Pancreas (tissue), 10 donors: ENCODE measurements at regions not wholly inside any gene's neighbourhood (a gene's known extent, or its start where the extent isn't known, plus 50 kb on each side); places are given as distances from the start of the nearest gene placed in this dataset.
"Not testable (repeated sequence)": the region's sequence is repeated elsewhere in the genome, so short reads cannot be mapped to it uniquely, and the experiment has no call there.

Source experiments
- ATAC-seq, 4 donors: fragments of 200-7000 bp; cut with Tn5 transposase; one replicate each; pipeline versions ENCODE4 v1.8.0 to v1.9.1; 2020; ENCODE audit warnings: mild to moderate bottlenecking in 4 of 4, moderate library complexity in 4 of 4
- DNase-seq, 6 donors: peaks; one replicate each; pipeline ENCODE4 v3.0.0-alpha.2; 2020
- FAIRE-seq: peaks from 2 replicates; lab custom pipeline; 2012; peaks lifted over from hg19 to GRCh38; lab: Jason Lieb, UNC
- H3K27ac ChIP-seq, 4 donors: fragments of 200-600 bp; sonication (generic); 1 replicate in 3 of 4; 2 replicates in 1 of 4; pipeline versions ENCODE4 v1.5.0 to v1.8.0; 2020
- H3K27me3 ChIP-seq, 4 donors: fragments of 200-600 bp; one replicate each; pipeline ENCODE4 v1.8.0; 2021
- H3K36me3 ChIP-seq, 3 donors: fragments of 200-600 bp; sonication (generic) in 1 of 3; one replicate each; pipeline versions ENCODE4 v1.5.0 to v1.8.0; 2020 to 2021
- H3K4me1 ChIP-seq, 3 donors: fragments of 200-600 bp; one replicate each; pipeline ENCODE4 v1.8.0; 2021
- H3K4me3 ChIP-seq, 4 donors: fragments of 200-600 bp; sonication (generic) in 2 of 4; one replicate each; pipeline versions ENCODE4 v1.5.0 to v1.8.0; 2020 to 2021
- H3K9me3 ChIP-seq, 4 donors: fragments of 200-600 bp; one replicate each; pipeline ENCODE4 v1.8.0; 2021
- WGBS, 2 donors: extraction: QIAGEN DNeasy Blood & Tissue Kit; methylation state at CpG; one replicate each; pipeline ENCODE4 v1.1.7; 2013; 5-methylcytosine and 5-hydroxymethylcytosine counted together
- intact Hi-C, 3 donors: fragments of 100-400 bp; cut with DNase I; formaldehyde crosslinking; loops; one replicate each; pipeline versions ENCODE4 v1.11.1 to v1.14.2; 2022
- TF ChIP-seq, protein P1 (sequence below), 4 donors: fragments of 200-600 bp; sonication (generic) in 3 of 4; IDR thresholded peaks; one replicate each; pipeline versions ENCODE4 v1.5.0 to v1.8.0; 2021; ENCODE audit warnings: antibody characterized with exemption in 4 of 4
- donor health status: healthy with polysubstance abuse.
- donor health status: DM: no; HTN: no; CAD: no; lungs with moderate emphysema.
- donor health status: DM: no; HTN: no; CAD: no.
- donor health status: control.
- donor health status: control.
- donor health status: Bipolar disorder and iron deficiency.
- donor health status: DM: yes; HTN: yes; CAD: no.
- donor health status: DM: no; HTN: no; CAD: no.
- donor health status: DM: no; HTN: no; CAD: no.
- donor health status: DM: yes; HTN: yes; CAD: no.

DNA sequence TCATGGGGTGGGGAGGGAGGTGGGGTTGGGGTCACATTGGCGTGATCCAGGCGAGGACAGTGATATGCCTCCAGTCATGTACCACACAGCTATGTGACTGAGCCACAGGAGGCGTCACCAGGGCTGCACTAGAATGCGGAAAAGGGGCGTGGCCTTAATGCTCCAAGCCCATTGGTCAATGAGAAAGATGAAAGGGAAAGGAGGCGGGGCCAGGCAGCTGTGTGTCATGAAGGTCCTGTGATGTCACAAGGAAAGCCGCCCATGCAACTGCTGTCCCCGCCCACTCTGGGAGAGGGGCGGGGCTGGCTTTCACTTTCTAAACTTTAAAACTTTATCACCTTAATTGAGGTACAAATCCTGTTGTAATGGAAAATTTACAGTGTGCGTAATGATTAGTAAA is 89.4 kb upstream of the ADCY2 start:
- FAIRE-seq, intact Hi-C loops, DNase-seq, H3K9me3 ChIP-seq, H3K4me3 ChIP-seq, ATAC-seq, H3K4me1 ChIP-seq, H3K27ac ChIP-seq, H3K36me3 ChIP-seq, H3K27me3 ChIP-seq: not testable (repeated sequence)
- 82 to 91% methylated on average over 10 of the region's 10 CpGs for WGBS, 2 donors

DNA sequence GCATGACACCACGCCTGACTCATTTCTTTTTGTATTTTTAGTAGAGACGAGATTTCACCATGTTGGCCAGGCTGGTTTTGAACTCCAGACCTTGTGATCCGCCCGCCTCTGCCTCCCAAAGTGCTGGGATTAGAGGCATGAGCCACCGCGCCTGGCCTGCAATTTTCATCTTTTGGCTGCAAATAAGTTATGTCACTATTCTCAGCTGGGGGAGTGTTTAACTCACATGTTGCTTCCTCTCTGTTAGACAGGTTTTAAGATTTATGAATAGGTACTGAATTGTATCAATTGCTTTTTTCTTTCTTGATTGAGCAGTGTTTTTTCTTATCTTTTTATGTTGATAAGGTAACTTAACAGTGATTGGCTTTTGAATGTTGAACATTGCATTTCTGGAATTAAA is 88.2 kb upstream of the ADCY2 start:
- H3K27ac ChIP-seq, H3K27me3 ChIP-seq, H3K9me3 ChIP-seq, H3K36me3 ChIP-seq, FAIRE-seq, H3K4me1 ChIP-seq, intact Hi-C loops, H3K4me3 ChIP-seq: not testable (repeated sequence)
- ATAC-seq = peak in 3 of 4 donors; percentile 57 to 72 (median 61)
- 69 to 85% methylated on average over 6 of the region's 6 CpGs for WGBS, 2 donors
- peak in 1 of 6 donors; percentile 19 for DNase-seq

DNA sequence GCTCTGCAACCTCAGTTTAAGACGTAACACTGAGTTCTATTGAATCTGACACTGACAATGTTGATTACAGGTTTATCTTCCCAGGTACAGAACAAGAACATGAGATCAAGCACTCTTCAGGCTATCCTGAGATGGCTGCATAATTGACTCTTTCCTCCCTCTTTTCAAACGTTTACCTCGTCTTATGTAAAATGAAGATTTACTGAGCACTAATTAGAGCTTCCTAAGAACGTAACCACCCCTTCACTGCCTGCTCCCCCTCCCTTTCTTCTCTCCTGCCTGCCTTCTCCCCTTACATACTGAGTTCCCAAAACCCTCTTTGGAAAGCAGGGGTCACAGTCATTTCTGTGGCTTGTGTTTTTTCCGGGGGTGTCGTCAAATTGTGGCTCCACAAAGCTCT is 86.2 kb upstream of the ADCY2 start:
- H3K9me3 ChIP-seq, H3K4me1 ChIP-seq, DNase-seq, FAIRE-seq, H3K27ac ChIP-seq, intact Hi-C loops, H3K4me3 ChIP-seq, ATAC-seq, H3K36me3 ChIP-seq, H3K27me3 ChIP-seq: not testable (repeated sequence)
- 38 to 49% methylated on average over 6 of the region's 6 CpGs for whole genome bisulfite sequencing, 2 donors

DNA sequence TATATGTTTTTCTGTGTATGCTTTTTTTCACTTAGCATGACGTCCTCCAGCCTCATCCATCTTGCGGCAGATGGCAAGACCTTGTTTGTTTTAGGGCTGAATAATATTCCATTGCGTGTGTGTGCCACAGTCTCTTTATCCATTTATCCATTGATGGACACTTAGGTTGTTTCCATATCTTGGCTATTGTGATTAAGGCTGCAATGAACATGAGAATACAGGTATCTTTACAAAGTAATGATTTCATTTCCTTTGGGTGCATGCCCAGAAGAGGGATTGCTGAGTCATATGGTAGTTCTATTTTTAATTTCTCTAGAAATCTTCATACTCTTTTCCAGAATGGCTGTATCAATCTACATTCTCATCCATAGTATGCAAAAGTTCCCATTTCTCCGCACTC is 85.3 kb upstream of the ADCY2 start:
- H3K4me1 ChIP-seq, H3K27me3 ChIP-seq, DNase-seq, H3K36me3 ChIP-seq, intact Hi-C loops, H3K27ac ChIP-seq, ATAC-seq, H3K9me3 ChIP-seq, FAIRE-seq, H3K4me3 ChIP-seq: not testable (repeated sequence)
- 63 to 65% methylated on average over 4 of the region's 4 CpGs for WGBS, 2 donors

DNA sequence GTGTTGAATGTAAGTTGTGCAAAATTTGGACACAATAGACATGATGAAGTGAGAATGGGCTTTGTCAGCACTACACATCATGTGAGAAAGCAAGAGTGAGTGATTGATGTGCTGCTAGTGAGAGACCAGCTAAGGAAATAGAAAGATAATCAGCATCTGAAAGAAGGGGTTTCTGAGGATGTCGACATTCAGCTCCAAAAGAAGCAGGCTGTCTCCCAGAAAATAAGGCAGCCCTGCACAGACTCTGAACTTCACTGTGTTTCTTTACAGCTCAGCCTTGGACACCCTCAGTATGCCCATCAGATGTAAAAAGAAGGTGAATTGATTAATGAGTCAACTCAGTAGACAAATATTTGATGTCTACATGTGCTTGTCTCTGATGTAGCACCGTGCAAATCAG is 80.8 kb upstream of the ADCY2 start:
- Histone ChIP-seq H3K4me1 (no peaks in the 10 kb centered on the region), H3K27me3 (no peaks in the 10 kb centered on the region), H3K27ac (no peak overlapping the region), H3K4me3 (no peak overlapping the region), H3K9me3 (no peaks in the 10 kb centered on the region), H3K36me3 (no peaks in the 10 kb centered on the region)
- WGBS, 2 donors = 40% methylated on average over 2 of the region's 2 CpGs
- TF ChIP-seq, protein P1, sequence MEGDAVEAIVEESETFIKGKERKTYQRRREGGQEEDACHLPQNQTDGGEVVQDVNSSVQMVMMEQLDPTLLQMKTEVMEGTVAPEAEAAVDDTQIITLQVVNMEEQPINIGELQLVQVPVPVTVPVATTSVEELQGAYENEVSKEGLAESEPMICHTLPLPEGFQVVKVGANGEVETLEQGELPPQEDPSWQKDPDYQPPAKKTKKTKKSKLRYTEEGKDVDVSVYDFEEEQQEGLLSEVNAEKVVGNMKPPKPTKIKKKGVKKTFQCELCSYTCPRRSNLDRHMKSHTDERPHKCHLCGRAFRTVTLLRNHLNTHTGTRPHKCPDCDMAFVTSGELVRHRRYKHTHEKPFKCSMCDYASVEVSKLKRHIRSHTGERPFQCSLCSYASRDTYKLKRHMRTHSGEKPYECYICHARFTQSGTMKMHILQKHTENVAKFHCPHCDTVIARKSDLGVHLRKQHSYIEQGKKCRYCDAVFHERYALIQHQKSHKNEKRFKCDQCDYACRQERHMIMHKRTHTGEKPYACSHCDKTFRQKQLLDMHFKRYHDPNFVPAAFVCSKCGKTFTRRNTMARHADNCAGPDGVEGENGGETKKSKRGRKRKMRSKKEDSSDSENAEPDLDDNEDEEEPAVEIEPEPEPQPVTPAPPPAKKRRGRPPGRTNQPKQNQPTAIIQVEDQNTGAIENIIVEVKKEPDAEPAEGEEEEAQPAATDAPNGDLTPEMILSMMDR (IDR thresholded peaks at IDR 0.05) = no peak
- no peak for DNase-seq
- ATAC-seq = no peak
- intact Hi-C loops = no loop called here
- no peak for FAIRE-seq

DNA sequence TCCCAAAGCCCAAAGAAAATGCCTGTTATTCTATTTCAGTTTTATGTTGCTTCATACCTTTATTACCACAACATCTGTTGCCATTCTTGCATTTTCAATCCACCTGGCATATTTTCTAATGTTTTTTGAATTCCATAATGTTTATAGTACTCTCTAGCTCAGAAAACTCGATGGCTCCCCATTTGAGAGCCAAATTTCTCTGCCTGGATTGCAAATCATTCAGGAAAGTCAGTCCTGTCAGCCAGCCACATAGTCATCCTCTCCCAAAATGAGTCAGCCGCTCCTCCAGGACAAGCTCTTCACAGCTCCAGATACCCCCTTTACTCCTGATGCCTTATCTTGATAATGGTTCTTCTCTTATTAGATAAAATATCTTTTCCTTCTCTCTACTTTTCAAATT is 78.2 kb upstream of the ADCY2 start:
- Histone ChIP-seq H3K4me1 (no peaks in the 10 kb centered on the region), H3K36me3 (no peaks in the 10 kb centered on the region), H3K9me3 (no peaks in the 10 kb centered on the region), H3K27me3 (no peaks in the 10 kb centered on the region), H3K4me3 (no peak overlapping the region), H3K27ac (no peak overlapping the region)
- TF ChIP-seq, protein P1 (IDR thresholded peaks at IDR 0.05) = no peak
- no peak for DNase-seq
- intact Hi-C loops = no loop called here
- WGBS, 2 donors = 30 to 59% methylated on average over 2 of the region's 2 CpGs
- no peak for ATAC-seq
- no peak for FAIRE-seq

DNA sequence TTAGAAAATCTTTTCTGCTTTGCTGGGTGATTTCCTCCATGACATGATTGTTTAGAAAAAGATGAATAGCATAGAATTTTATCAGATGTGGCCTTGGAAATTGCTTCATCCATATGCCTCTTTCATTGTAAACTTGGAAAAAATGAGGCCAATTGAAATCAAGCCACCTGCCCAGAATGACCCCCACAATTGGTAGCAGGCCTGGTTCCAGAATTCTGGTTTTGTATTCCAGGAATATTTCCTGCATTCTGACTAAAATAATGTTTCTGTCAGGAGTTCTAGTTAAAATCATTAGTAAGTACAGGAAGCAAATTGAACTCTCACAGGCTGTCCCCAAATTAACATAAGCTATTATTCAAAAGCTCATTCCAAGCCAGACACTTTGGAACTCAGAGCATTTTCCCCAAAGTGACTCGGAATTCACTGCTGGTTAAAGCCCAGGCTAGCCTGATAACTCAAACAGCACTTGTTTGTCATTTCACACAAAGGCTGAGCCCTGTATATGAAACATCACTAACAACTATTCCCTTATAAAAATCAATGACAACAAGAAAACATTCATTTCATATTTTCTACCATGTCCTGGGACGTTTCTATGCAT is 75.1 kb upstream of the ADCY2 start:
- no peaks in the 10 kb centered on the region for H3K9me3 ChIP-seq
- no peaks in the 10 kb centered on the region for H3K4me1 ChIP-seq
- FAIRE-seq (no peak), DNase-seq (no peak), ATAC-seq (peak in 2 of 4 donors; percentile 21 to 48)
- no peaks in the 10 kb centered on the region for H3K36me3 ChIP-seq
- TF ChIP-seq, protein P1 (IDR thresholded peaks at IDR 0.05) = no peak
- H3K4me3 ChIP-seq = no peak overlapping the region
- intact Hi-C loops = no loop called here
- 14 to 18% methylated on average over 2 of the region's 2 CpGs for WGBS, 2 donors
- no peak overlapping the region for H3K27ac ChIP-seq
- no peaks in the 10 kb centered on the region for H3K27me3 ChIP-seq
